ENCODE measurements at regions not wholly inside any gene's neighbourhood (a gene's known extent, or its start where the extent isn't known, plus 50 kb on each side); places are given as distances from the start of the nearest gene placed in this dataset.

DNA sequence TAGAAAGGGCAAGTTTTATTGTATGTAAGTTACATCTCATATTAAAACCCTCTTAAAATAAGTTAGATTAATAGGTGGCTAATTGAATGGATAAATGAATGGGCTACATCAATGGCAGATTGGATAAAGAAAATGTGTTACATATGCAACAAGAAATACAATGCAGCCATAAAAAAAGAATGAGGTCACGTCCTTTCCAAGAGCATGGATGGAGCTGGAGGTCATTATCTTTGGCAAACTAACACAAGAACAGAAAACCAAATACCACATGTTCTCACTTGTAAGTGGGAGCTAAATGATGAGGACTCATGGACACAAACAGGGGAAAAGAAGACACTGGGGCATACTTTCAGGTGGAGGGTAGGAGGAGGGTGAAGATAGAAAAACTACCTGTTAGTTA is 182.2 kb upstream of the GNAI1 start:
- no peak overlapping the region for H3K4me3 ChIP-seq (ENCODE audit: low read depth, low read length)
- TF ChIP-seq, protein P1, sequence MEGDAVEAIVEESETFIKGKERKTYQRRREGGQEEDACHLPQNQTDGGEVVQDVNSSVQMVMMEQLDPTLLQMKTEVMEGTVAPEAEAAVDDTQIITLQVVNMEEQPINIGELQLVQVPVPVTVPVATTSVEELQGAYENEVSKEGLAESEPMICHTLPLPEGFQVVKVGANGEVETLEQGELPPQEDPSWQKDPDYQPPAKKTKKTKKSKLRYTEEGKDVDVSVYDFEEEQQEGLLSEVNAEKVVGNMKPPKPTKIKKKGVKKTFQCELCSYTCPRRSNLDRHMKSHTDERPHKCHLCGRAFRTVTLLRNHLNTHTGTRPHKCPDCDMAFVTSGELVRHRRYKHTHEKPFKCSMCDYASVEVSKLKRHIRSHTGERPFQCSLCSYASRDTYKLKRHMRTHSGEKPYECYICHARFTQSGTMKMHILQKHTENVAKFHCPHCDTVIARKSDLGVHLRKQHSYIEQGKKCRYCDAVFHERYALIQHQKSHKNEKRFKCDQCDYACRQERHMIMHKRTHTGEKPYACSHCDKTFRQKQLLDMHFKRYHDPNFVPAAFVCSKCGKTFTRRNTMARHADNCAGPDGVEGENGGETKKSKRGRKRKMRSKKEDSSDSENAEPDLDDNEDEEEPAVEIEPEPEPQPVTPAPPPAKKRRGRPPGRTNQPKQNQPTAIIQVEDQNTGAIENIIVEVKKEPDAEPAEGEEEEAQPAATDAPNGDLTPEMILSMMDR (IDR thresholded peaks at IDR 0.05; ENCODE audit: borderline replicate concordance, insufficient read depth, low read depth, low read length), result no peak

DNA sequence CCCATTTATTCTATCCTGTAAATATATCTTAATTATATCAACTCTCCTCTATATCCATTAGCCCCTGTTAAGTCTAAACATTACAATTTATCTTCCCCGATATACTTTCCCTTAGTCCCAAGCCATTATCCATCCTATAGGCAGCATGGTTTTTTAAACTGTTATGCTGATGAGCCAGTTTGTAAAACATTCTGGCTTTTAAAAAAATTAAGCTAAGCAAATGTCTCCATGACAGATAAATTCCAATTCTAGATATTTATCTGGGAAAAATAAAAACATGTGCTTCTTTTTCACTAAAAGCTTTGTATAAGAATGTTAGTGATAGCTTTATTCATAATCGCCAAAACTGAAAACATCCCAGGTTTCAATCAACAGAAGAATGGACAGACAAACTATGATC is 183.2 kb upstream of the GNAI1 start:
- TF ChIP-seq, protein P1 (IDR thresholded peaks at IDR 0.05; ENCODE audit: borderline replicate concordance, insufficient read depth, low read depth, low read length), result no peak
- H3K4me3 ChIP-seq (ENCODE audit: low read depth, low read length), result no peak overlapping the region

DNA sequence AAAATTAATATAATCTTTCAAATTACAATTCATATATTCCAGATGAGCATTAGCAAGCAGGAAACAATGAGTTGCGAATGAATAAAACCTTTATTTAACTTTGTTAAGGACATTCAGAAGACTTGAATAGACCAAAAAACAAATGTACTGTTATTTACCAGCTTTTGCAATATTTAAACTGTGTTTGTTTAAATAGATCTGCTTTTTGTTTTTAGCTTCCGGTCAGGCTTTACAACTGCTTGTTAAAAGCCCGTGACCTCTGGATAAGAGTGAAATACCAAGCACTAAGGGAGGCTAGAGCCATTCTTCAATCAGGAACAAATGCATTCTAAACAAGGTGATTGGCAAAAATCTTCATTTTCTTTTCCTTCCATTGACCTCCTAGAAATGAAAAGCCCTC is 184.9 kb upstream of the GNAI1 start:
- TF ChIP-seq, protein P1 (IDR thresholded peaks at IDR 0.05; ENCODE audit: borderline replicate concordance, insufficient read depth, low read depth, low read length), result no peak
- no peak overlapping the region for H3K4me3 ChIP-seq (ENCODE audit: low read depth, low read length)

DNA sequence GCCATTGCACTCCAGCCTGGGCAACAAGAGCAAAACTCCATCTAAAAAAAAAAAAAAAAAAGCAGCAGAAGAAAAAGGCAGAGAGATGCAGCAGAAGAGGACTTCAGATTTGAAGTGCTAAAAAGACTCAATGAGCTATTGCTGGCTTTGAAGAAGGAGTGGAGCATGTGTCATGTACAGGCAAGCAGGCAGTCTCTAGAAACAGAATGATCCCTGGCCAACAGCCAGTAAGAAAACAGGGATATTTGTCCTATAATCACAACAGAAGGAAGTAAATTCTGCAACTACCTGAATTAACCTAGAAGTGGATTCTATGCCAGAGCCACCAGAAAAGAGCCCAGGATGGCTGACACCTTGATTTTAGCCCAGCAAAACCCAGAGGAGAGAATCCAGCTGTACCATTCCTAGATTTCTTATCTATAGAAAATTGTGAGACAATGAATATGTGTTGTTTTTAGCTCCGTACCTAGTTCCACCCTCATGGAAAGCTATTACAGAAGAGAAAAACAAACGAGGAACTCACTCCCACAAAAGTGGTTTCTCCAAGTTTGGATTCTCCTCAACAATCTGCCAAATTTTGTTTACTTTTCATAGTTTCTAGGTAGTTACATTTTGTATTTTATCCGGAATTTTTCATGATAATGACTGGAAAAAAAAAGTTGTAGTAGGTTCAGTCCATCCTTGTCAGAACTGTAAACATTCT is 198.2 kb upstream of the GNAI1 start:
- H3K4me3 ChIP-seq (ENCODE audit: low read depth, low read length), result no peak overlapping the region
- TF ChIP-seq, protein P1 (IDR thresholded peaks at IDR 0.05; ENCODE audit: borderline replicate concordance, insufficient read depth, low read depth, low read length), result no peak

DNA sequence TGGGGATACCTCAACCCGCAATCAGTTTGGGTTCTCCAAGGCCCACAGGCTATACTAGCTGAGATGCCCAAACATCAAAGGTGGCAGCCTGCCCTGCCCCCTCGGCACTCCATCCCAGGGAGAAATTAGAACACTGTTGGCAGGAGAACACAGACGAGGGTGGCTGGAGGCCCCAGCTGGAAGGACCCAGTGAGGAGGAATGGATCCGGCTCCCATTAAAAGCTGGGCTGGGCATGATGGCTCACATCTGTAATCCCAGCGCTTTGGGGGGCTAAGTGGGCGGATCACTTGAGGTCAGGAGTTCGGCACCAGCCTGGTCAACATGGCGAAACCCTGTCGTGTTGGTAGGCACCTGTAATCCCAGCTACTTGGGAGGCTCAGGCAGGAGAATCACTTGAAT is 199.9 kb upstream of the GNAI1 start:
- H3K4me3 ChIP-seq (ENCODE audit: low read depth, low read length), result no peak overlapping the region
- TF ChIP-seq, protein P1 (IDR thresholded peaks at IDR 0.05; ENCODE audit: borderline replicate concordance, insufficient read depth, low read depth, low read length), result no peak

DNA sequence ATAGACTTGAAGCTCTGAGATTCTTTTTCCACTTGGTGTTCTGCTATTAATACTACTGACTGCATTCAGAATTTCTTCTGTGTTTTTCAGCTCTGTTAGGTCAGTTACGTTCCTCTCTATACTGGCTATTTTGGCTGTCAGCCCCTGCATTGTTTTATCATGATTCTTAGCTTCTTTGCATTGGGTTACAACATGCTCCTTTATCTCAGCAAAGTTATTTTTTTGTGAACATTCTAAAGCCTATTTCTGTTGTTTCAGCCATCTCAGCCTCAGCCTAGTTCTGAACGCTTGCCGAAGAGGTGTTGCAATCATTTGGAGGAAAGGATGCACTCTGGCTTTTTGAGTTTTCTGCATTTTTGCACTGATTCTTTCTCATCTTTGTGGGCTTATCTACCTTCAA is 201.5 kb upstream of the GNAI1 start:
- H3K4me3 ChIP-seq (ENCODE audit: low read depth, low read length), result no peak overlapping the region
- TF ChIP-seq, protein P1 (IDR thresholded peaks at IDR 0.05; ENCODE audit: borderline replicate concordance, insufficient read depth, low read depth, low read length), result no peak

DNA sequence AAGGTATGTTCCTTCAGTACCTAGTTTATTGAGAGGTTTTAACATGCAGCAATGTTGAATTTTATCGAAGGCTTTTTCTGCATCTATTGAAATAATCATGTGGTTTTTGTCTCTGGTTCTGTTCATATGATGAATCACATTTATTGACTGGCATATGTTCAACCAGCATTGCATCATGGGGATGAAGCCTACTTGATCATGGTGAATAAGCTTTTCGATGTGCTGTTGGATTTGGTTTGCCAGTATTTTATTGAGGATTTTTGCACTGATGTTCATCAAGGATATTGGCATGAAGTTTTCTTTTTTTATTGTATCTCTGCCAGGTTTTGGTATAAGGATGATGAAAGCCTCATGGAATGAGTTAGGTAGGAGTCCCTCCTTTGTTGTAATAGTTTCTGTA is 204.0 kb upstream of the GNAI1 start:
- TF ChIP-seq, protein P1 (IDR thresholded peaks at IDR 0.05; ENCODE audit: borderline replicate concordance, insufficient read depth, low read depth, low read length), result no peak
- no peak overlapping the region for H3K4me3 ChIP-seq (ENCODE audit: low read depth, low read length)
